ENCODE measurements at regions not wholly inside any gene's neighbourhood (a gene's known extent, or its start where the extent isn't known, plus 50 kb on each side); places are given as distances from the start of the nearest gene placed in this dataset.

DNA sequence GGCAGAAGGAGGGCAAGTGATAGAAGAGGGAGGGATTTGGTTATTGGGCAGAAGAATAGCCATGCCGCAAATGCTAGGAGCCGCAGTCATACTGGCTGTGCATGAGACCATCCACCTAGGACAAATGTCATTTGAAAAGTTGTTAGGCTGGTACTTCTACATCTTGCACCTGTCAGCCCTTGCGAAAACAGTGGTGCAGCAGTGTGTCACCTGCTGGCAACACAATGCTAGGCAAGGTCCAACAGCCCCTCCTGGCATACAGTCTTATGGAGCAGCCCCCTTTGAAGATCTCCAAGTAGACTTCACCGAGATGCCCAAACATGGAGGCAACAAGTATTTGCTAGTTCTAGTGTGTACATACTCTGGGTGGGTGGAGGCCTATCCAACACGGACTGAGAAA, 72.7 kb downstream of the EIF1AY start:
- TF ChIP-seq CTCF (IDR thresholded peaks at IDR 0.05; ENCODE audit: low read depth, low read length, poor library complexity, severe bottlenecking) (no peak), EZH2phosphoT487 (IDR thresholded peaks at IDR 0.05; ENCODE audit: borderline replicate concordance, low read length) (no peak)

All from DOHH2 (cell line).